WERI-Rb-1 (cell line): ENCODE measurements at regions not wholly inside any gene's neighbourhood (a gene's known extent, or its start where the extent isn't known, plus 50 kb on each side); places are given as distances from the start of the nearest gene placed in this dataset.

ENCODE experiments used
- DNase-seq: peaks from one replicate; pipeline ENCODE4 v3.0.0-alpha.2; 2020
- H3K27ac ChIP-seq: fragments of 250-450 bp; sonication (Bioruptor Pico); 2 replicates; pipeline ENCODE4 v1.5.1; 2020; ENCODE audit warnings: mild to moderate bottlenecking, moderate library complexity
- H3K27me3 ChIP-seq: fragments of 250-450 bp; sonication (Bioruptor Pico); 2 replicates; pipeline ENCODE4 v1.5.1; 2021; ENCODE audit warnings: mild to moderate bottlenecking, low read depth, moderate library complexity; ENCODE audit not compliant: insufficient read depth, severe bottlenecking
- H3K36me3 ChIP-seq: fragments of 250-450 bp; sonication (Bioruptor Pico); 2 replicates; pipeline ENCODE4 v1.5.1; 2020; ENCODE audit warnings: mild to moderate bottlenecking, moderate library complexity
- H3K4me3 ChIP-seq: 2 replicates; pipeline ENCODE4 v1.5.1; 2011; ENCODE audit warnings: low read depth, mild to moderate bottlenecking, control low read depth, low read length
- H3K9me3 ChIP-seq: fragments of 250-450 bp; sonication (Bioruptor Pico); 2 replicates; pipeline ENCODE4 v1.5.1; 2021; ENCODE audit warnings: mild to moderate bottlenecking, moderate library complexity; ENCODE audit not compliant: severe bottlenecking
- CTCF ChIP-seq: IDR thresholded peaks from 2 replicates; pipeline ENCODE4 v1.5.1; 2011; ENCODE audit warnings: low read depth, mild to moderate bottlenecking, control low read depth, inconsistent platforms, low read length

- no peaks in the 10 kb centered on the region for H3K9me3 ChIP-seq
- DNase-seq, result no peak
- no peaks in the 10 kb centered on the region for H3K36me3 ChIP-seq
- no peak overlapping the region for H3K27ac ChIP-seq
- H3K27me3 ChIP-seq, result peaks cover 88% of the 10 kb centered on the region
- TF ChIP-seq CTCF, result no peak
- H3K4me3 ChIP-seq, result no peak overlapping the region
These were observed 94.2 kb upstream of the GPR26 start for GRCh38 chr10:123571978-123572377.

- Histone ChIP-seq H3K27me3 (peaks cover 88% of the 10 kb centered on the region), H3K27ac (no peak overlapping the region), H3K36me3 (no peaks in the 10 kb centered on the region), H3K9me3 (no peaks in the 10 kb centered on the region), H3K4me3 (no peak overlapping the region)
- DNase-seq, result peak; percentile 72
- peak; percentile 93 for TF ChIP-seq CTCF
These were observed 92.7 kb upstream of the GPR26 start for GRCh38 chr10:123573236-123574108.

- DNase-seq, result no peak
- H3K9me3 ChIP-seq, result no peaks in the 10 kb centered on the region
- no peaks in the 10 kb centered on the region for H3K36me3 ChIP-seq
- no peak overlapping the region for H3K4me3 ChIP-seq
- no peak overlapping the region for H3K27ac ChIP-seq
- H3K27me3 ChIP-seq, result peaks cover 88% of the 10 kb centered on the region
- no peak for TF ChIP-seq CTCF
These were observed 92.0 kb upstream of the GPR26 start for GRCh38 chr10:123574109-123574698.

GRCh38 chr10:123575105-123575504 lies 91.0 kb upstream of the GPR26 start:
- Histone ChIP-seq H3K27me3 (peaks cover 88% of the 10 kb centered on the region), H3K27ac (no peak overlapping the region), H3K9me3 (no peaks in the 10 kb centered on the region), H3K4me3 (no peak overlapping the region), H3K36me3 (no peaks in the 10 kb centered on the region)
- DNase-seq, result no peak
- no peak for TF ChIP-seq CTCF

GRCh38 chr10:123576706-123577105 lies 89.4 kb upstream of the GPR26 start:
- no peaks in the 10 kb centered on the region for H3K36me3 ChIP-seq
- H3K27me3 ChIP-seq, result peaks cover 86% of the 10 kb centered on the region
- no peaks in the 10 kb centered on the region for H3K9me3 ChIP-seq
- no peak for TF ChIP-seq CTCF
- no peak overlapping the region for H3K4me3 ChIP-seq
- no peak for DNase-seq
- H3K27ac ChIP-seq, result no peak overlapping the region
